HepG2 (cell line): ENCODE measurements at regions not wholly inside any gene's neighbourhood (a gene's known extent, or its start where the extent isn't known, plus 50 kb on each side); places are given as distances from the start of the nearest gene placed in this dataset.
A peak's percentile ranks its signal among the peaks of the same experiment; 100 is the strongest.

Experiments
- HDAC1 ChIP-seq: sonication (generic); formaldehyde crosslinking; IDR thresholded peaks from 2 replicates; pipeline ENCODE4 v1.5.1; 2020; ENCODE audit warnings: mild to moderate bottlenecking, missing genetic modification reagents
- MXD1 ChIP-seq: sonication (generic); formaldehyde crosslinking; IDR thresholded peaks from 2 replicates; pipeline ENCODE4 v1.4.0; 2020; ENCODE audit warnings: mild to moderate bottlenecking, missing genetic modification reagents
- NFRKB ChIP-seq: fragments of 450-650 bp; IDR thresholded peaks from 2 replicates; pipeline ENCODE4 v1.6.1; 2017
- POGK ChIP-seq: sonication (generic); formaldehyde crosslinking; conservative IDR thresholded peaks from 2 replicates; pipeline ENCODE4 v1.8.0; 2022; ENCODE audit warnings: mild to moderate bottlenecking, moderate library complexity, missing genetic modification reagents
- RCOR2 ChIP-seq: IDR thresholded peaks from 2 replicates; pipeline ENCODE4 v1.6.1; 2016; ENCODE audit warnings: missing biosample characterization, missing genetic modification reagents
- SMAD3 ChIP-seq: sonication (generic); formaldehyde crosslinking; IDR thresholded peaks from 2 replicates; pipeline ENCODE4 v1.4.0; 2020; ENCODE audit warnings: missing genetic modification reagents
- TEAD3 ChIP-seq: optimal IDR thresholded peaks from 2 replicates; pipeline ENCODE3; 2016; ENCODE audit warnings: borderline replicate concordance
- ZNF207 ChIP-seq: fragments of 450-650 bp; IDR thresholded peaks from 2 replicates; pipeline ENCODE4 v1.6.1; 2016; ENCODE audit warnings: antibody characterized with exemption, borderline replicate concordance
- ZNF367 ChIP-seq: sonication (generic); formaldehyde crosslinking; IDR thresholded peaks from 2 replicates; pipeline ENCODE4 v1.4.0; 2020; ENCODE audit warnings: missing genetic modification reagents, borderline replicate concordance
- ZNF430 ChIP-seq: sonication (generic); formaldehyde crosslinking; IDR thresholded peaks from 2 replicates; pipeline ENCODE4 v1.9.0; 2021; ENCODE audit warnings: mild to moderate bottlenecking, missing genetic modification reagents
- ZNF510 ChIP-seq: sonication (generic); formaldehyde crosslinking; IDR thresholded peaks from 2 replicates; pipeline ENCODE4 v1.4.0; 2020; ENCODE audit warnings: low read depth, mild to moderate bottlenecking, missing genetic modification reagents
- ZNF687 ChIP-seq: sonication (generic); formaldehyde crosslinking; IDR thresholded peaks from 2 replicates; pipeline ENCODE4 v1.5.1; 2020; ENCODE audit warnings: mild to moderate bottlenecking, missing genetic modification reagents, moderate library complexity
- ZNF800 ChIP-seq: sonication (generic); formaldehyde crosslinking; IDR thresholded peaks from 2 replicates; pipeline ENCODE4 v1.4.0; 2020; ENCODE audit warnings: missing genetic modification reagents
- ZSCAN12 ChIP-seq: sonication (generic); formaldehyde crosslinking; IDR thresholded peaks from 2 replicates; pipeline ENCODE4 v1.9.0; 2021; ENCODE audit warnings: mild to moderate bottlenecking, missing genetic modification reagents
- TF ChIP-seq, protein P1 (sequence below): sonication (generic); formaldehyde crosslinking; IDR thresholded peaks from 2 replicates; pipeline ENCODE4 v1.4.0; 2020; ENCODE audit warnings: missing genetic modification reagents
- TF ChIP-seq, protein P2 (sequence below): sonication (generic); formaldehyde crosslinking; IDR thresholded peaks from 2 replicates; pipeline ENCODE4 v1.8.0; 2022; ENCODE audit warnings: mild to moderate bottlenecking, missing genetic modification reagents, moderate library complexity
- TF ChIP-seq, protein P3 (sequence below): sonication (generic); formaldehyde crosslinking; conservative IDR thresholded peaks from 2 replicates; pipeline ENCODE4 v1.4.0; 2020; ENCODE audit warnings: missing genetic modification reagents

DNA sequence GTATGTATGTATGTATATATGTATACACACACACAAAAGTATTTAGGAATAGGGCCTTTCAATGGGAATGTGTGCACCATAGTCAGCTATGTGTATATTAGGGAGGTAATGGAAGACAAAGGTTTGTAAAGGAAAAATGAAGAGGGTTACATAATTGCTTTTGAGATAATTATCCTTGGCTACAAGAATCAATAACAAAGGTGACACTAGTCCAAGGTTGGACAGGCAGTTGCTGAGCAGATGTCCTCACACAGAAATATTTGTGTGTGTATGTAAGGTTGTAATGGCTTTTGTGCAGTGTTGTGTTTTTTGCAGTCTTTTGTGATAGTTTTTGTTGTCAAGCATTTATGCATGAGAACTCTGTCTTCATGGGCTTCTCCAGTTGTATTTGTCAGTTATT is 157.9 kb upstream of the MARCKS start (continued):
- TF ChIP-seq, protein P1, sequence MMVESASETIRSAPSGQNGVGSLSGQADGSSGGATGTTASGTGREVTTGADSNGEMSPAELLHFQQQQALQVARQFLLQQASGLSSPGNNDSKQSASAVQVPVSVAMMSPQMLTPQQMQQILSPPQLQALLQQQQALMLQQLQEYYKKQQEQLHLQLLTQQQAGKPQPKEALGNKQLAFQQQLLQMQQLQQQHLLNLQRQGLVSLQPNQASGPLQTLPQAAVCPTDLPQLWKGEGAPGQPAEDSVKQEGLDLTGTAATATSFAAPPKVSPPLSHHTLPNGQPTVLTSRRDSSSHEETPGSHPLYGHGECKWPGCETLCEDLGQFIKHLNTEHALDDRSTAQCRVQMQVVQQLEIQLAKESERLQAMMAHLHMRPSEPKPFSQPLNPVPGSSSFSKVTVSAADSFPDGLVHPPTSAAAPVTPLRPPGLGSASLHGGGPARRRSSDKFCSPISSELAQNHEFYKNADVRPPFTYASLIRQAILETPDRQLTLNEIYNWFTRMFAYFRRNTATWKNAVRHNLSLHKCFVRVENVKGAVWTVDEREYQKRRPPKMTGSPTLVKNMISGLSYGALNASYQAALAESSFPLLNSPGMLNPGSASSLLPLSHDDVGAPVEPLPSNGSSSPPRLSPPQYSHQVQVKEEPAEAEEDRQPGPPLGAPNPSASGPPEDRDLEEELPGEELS (CRISPR knock-in tag), result 0 out of 2 replicates have a peak, but pooled peaks have one; percentile 24
- TF ChIP-seq, protein P2, sequence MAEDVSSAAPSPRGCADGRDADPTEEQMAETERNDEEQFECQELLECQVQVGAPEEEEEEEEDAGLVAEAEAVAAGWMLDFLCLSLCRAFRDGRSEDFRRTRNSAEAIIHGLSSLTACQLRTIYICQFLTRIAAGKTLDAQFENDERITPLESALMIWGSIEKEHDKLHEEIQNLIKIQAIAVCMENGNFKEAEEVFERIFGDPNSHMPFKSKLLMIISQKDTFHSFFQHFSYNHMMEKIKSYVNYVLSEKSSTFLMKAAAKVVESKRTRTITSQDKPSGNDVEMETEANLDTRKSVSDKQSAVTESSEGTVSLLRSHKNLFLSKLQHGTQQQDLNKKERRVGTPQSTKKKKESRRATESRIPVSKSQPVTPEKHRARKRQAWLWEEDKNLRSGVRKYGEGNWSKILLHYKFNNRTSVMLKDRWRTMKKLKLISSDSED (CRISPR knock-in tag), result no peak
- no peak for TF ChIP-seq NFRKB
- no peak for TF ChIP-seq POGK (CRISPR knock-in tag)
- TF ChIP-seq ZNF510, result no peak
- no peak for TF ChIP-seq ZSCAN12 (CRISPR knock-in tag)
- TF ChIP-seq ZNF367 (CRISPR knock-in tag), result no peak
- no peak for TF ChIP-seq RCOR2 (CRISPR knock-in tag)
- TF ChIP-seq ZNF207, result no peak
- TF ChIP-seq SMAD3 (CRISPR knock-in tag), result no peak
- peak; percentile 65 for TF ChIP-seq TEAD3 (CRISPR knock-in tag)
- no peak for TF ChIP-seq ZNF687 (CRISPR knock-in tag)
- no peak for TF ChIP-seq MXD1
- 0 out of 2 replicates have a peak, but pooled peaks have one; percentile 22 for TF ChIP-seq ZNF800 (CRISPR knock-in tag)
- TF ChIP-seq, protein P3, sequence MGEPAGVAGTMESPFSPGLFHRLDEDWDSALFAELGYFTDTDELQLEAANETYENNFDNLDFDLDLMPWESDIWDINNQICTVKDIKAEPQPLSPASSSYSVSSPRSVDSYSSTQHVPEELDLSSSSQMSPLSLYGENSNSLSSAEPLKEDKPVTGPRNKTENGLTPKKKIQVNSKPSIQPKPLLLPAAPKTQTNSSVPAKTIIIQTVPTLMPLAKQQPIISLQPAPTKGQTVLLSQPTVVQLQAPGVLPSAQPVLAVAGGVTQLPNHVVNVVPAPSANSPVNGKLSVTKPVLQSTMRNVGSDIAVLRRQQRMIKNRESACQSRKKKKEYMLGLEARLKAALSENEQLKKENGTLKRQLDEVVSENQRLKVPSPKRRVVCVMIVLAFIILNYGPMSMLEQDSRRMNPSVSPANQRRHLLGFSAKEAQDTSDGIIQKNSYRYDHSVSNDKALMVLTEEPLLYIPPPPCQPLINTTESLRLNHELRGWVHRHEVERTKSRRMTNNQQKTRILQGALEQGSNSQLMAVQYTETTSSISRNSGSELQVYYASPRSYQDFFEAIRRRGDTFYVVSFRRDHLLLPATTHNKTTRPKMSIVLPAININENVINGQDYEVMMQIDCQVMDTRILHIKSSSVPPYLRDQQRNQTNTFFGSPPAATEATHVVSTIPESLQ (CRISPR knock-in tag), result no peak
- TF ChIP-seq ZNF430 (CRISPR knock-in tag), result no peak
- no peak for TF ChIP-seq HDAC1 (CRISPR knock-in tag)
